OCI-LY3 (cell line): ENCODE measurements at regions not wholly inside any gene's neighbourhood (a gene's known extent, or its start where the extent isn't known, plus 50 kb on each side); places are given as distances from the start of the nearest gene placed in this dataset.

ENCODE experiments used
- EZH2phosphoT487 ChIP-seq: fragments of 200-600 bp; shearing (Covaris generic); IDR thresholded peaks from 2 replicates; pipeline ENCODE4 v1.6.1; 2018; ENCODE audit warnings: antibody characterized with exemption, mixed run types, low read depth
- TF ChIP-seq, protein P1 (sequence below): fragments of 200-600, 300-600 bp; sonication (generic); IDR thresholded peaks from 2 replicates; pipeline ENCODE4 v1.5.1; 2014; ENCODE audit warnings: antibody characterized with exemption, low read length, low read depth

DNA sequence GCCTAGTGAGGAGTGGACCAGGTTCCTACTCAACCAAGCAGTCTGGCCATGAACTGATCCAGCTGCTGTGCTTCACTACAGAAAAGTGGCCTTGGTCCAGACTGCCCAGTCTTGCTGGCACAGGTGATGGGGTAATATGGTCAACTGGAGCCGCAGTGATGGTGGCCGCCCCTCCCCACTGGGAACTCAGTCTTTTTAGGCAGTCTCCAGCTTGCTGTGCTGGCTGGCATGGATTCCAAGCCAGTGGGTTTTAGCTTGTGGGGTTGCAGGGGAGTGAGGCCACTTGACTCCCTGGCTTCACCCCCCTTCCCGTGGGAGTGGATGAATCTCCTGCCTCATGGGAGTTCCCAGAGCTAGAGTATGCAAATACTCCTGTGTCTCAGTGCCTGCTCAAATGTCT is 52.7 kb upstream of the CDK6 start:
- TF ChIP-seq, protein P1, sequence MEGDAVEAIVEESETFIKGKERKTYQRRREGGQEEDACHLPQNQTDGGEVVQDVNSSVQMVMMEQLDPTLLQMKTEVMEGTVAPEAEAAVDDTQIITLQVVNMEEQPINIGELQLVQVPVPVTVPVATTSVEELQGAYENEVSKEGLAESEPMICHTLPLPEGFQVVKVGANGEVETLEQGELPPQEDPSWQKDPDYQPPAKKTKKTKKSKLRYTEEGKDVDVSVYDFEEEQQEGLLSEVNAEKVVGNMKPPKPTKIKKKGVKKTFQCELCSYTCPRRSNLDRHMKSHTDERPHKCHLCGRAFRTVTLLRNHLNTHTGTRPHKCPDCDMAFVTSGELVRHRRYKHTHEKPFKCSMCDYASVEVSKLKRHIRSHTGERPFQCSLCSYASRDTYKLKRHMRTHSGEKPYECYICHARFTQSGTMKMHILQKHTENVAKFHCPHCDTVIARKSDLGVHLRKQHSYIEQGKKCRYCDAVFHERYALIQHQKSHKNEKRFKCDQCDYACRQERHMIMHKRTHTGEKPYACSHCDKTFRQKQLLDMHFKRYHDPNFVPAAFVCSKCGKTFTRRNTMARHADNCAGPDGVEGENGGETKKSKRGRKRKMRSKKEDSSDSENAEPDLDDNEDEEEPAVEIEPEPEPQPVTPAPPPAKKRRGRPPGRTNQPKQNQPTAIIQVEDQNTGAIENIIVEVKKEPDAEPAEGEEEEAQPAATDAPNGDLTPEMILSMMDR: no peak
- no peak for TF ChIP-seq EZH2phosphoT487
